ENCODE measurements at regions not wholly inside any gene's neighbourhood (a gene's known extent, or its start where the extent isn't known, plus 50 kb on each side); places are given as distances from the start of the nearest gene placed in this dataset.

DNA sequence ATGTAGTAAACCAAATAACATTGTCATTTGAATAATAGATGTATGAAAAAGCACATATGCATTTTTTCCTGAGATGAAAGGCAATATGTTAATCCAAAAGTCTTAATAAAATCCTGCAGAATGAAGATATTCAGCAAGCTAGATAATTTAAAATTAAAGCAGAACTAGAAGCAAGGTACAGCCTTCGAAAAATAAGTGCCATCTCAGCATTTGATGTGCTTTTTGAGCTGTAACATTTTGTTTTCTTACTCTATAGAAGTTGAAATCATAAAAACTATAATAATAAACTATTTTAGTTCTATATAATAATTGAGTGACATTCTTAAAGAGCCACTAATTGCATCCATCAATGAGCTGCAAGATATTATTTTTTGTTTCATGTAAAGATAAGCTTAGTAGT lies 410.4 kb upstream of the TRAM1L1 start:
- ChIA-PET POLR2A (no interaction called here), CTCF (no interaction called here)
- Histone ChIP-seq H3K27me3 (ENCODE audit: control insufficient read depth, insufficient read depth, low read length) (no peaks in the 10 kb centered on the region), H3K36me3 (ENCODE audit: control insufficient read depth, insufficient read depth, low read length) (no peaks in the 10 kb centered on the region), H3K27ac (ENCODE audit: low read length) (no peak overlapping the region), H3K4me3 (ENCODE audit: low read depth in 2 of 2, low read length in 2 of 2) (no peak overlapping the region), H3K9me3 (ENCODE audit: control insufficient read depth, insufficient read depth, low read depth, low read length) (no peaks in the 10 kb centered on the region), H3K4me1 (ENCODE audit: control insufficient read depth, insufficient read depth, low read length) (no peaks in the 10 kb centered on the region)
- no peak for DNase-seq (ENCODE audit: low read depth, low spot score)
- in situ Hi-C loops (cut with HindIII; ENCODE audit: low pct_unique_long_range_greater_than_20kb, low sequenced_read_pairs) = no loop called here
- intact Hi-C loops (cut with micrococcal nuclease; ENCODE audit: unreplicated experiment) = no loop called here
- TF ChIP-seq SIN3A (IDR thresholded peaks at IDR 0.05; ENCODE audit: borderline replicate concordance, insufficient read depth, low read depth, low read length) (no peak), POLR2AphosphoS5 (IDR thresholded peaks at IDR 0.05; ENCODE audit: low read depth, low read length) (no peak), TCF7L2 (IDR thresholded peaks at IDR 0.05; ENCODE audit: low read depth, low read length) (no peak)
- TF ChIP-seq, protein P1, sequence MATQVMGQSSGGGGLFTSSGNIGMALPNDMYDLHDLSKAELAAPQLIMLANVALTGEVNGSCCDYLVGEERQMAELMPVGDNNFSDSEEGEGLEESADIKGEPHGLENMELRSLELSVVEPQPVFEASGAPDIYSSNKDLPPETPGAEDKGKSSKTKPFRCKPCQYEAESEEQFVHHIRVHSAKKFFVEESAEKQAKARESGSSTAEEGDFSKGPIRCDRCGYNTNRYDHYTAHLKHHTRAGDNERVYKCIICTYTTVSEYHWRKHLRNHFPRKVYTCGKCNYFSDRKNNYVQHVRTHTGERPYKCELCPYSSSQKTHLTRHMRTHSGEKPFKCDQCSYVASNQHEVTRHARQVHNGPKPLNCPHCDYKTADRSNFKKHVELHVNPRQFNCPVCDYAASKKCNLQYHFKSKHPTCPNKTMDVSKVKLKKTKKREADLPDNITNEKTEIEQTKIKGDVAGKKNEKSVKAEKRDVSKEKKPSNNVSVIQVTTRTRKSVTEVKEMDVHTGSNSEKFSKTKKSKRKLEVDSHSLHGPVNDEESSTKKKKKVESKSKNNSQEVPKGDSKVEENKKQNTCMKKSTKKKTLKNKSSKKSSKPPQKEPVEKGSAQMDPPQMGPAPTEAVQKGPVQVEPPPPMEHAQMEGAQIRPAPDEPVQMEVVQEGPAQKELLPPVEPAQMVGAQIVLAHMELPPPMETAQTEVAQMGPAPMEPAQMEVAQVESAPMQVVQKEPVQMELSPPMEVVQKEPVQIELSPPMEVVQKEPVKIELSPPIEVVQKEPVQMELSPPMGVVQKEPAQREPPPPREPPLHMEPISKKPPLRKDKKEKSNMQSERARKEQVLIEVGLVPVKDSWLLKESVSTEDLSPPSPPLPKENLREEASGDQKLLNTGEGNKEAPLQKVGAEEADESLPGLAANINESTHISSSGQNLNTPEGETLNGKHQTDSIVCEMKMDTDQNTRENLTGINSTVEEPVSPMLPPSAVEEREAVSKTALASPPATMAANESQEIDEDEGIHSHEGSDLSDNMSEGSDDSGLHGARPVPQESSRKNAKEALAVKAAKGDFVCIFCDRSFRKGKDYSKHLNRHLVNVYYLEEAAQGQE (IDR thresholded peaks at IDR 0.05; ENCODE audit: insufficient read depth in 1 of 2, low read depth in 2 of 2, low read length in 1 of 2) = no peak
- TF ChIP-seq, protein P2, sequence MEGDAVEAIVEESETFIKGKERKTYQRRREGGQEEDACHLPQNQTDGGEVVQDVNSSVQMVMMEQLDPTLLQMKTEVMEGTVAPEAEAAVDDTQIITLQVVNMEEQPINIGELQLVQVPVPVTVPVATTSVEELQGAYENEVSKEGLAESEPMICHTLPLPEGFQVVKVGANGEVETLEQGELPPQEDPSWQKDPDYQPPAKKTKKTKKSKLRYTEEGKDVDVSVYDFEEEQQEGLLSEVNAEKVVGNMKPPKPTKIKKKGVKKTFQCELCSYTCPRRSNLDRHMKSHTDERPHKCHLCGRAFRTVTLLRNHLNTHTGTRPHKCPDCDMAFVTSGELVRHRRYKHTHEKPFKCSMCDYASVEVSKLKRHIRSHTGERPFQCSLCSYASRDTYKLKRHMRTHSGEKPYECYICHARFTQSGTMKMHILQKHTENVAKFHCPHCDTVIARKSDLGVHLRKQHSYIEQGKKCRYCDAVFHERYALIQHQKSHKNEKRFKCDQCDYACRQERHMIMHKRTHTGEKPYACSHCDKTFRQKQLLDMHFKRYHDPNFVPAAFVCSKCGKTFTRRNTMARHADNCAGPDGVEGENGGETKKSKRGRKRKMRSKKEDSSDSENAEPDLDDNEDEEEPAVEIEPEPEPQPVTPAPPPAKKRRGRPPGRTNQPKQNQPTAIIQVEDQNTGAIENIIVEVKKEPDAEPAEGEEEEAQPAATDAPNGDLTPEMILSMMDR (IDR thresholded peaks at IDR 0.05) = no peak
- no peak for ATAC-seq
- BruUV-seq (replicated peaks) = no TSS peak

DNA sequence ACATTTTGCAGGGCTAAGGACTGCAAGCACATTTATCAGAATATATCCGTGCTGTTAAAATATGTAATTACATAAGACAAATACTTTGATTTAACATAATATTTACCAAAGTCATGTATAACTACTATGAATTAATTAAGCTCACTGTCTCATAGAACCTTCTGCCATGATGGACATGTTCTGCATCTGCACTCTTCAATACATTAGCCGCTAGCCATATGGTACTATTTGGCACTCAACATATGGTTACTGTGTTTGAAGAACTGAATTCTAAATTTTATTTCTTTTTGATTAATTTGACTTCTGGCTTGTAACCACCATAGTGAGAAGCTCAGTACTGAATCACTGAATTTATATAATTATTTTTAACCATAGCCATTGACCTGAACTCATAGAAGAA lies 427.0 kb upstream of the TRAM1L1 start:
- TF ChIP-seq, protein P1 (IDR thresholded peaks at IDR 0.05; ENCODE audit: insufficient read depth in 1 of 2, low read depth in 2 of 2, low read length in 1 of 2) = no peak
- TF ChIP-seq, protein P2 (IDR thresholded peaks at IDR 0.05) = no peak
- TF ChIP-seq POLR2AphosphoS5 (IDR thresholded peaks at IDR 0.05; ENCODE audit: low read depth, low read length) (no peak), TCF7L2 (IDR thresholded peaks at IDR 0.05; ENCODE audit: low read depth, low read length) (no peak), SIN3A (IDR thresholded peaks at IDR 0.05; ENCODE audit: borderline replicate concordance, insufficient read depth, low read depth, low read length) (no peak)
- H3K9me3 ChIP-seq (ENCODE audit: control insufficient read depth, insufficient read depth, low read depth, low read length) = no peaks in the 10 kb centered on the region
- no peaks in the 10 kb centered on the region for H3K36me3 ChIP-seq (ENCODE audit: control insufficient read depth, insufficient read depth, low read length)
- no TSS peak for BruUV-seq (replicated peaks)
- H3K4me3 ChIP-seq (ENCODE audit: low read depth in 2 of 2, low read length in 2 of 2) = no peak overlapping the region
- no peak overlapping the region for H3K27ac ChIP-seq (ENCODE audit: low read length)
- ChIA-PET CTCF (no interaction called here), POLR2A (no interaction called here)
- intact Hi-C loops (cut with micrococcal nuclease; ENCODE audit: unreplicated experiment) = no loop called here
- in situ Hi-C loops (cut with HindIII; ENCODE audit: low pct_unique_long_range_greater_than_20kb, low sequenced_read_pairs) = no loop called here
- H3K4me1 ChIP-seq (ENCODE audit: control insufficient read depth, insufficient read depth, low read length) = no peaks in the 10 kb centered on the region
- DNase-seq (ENCODE audit: low read depth, low spot score) = no peak
- no peak for ATAC-seq
- no peaks in the 10 kb centered on the region for H3K27me3 ChIP-seq (ENCODE audit: control insufficient read depth, insufficient read depth, low read length)
